ENCODE measurements at regions not wholly inside any gene's neighbourhood (a gene's known extent, or its start where the extent isn't known, plus 50 kb on each side); places are given as distances from the start of the nearest gene placed in this dataset.
A peak's percentile ranks its signal among the peaks of the same experiment; 100 is the strongest.
"Not testable (repeated sequence)": the region's sequence is repeated elsewhere in the genome, so short reads cannot be mapped to it uniquely, and the experiment has no call there.

- no peak for DNase-seq
These were observed 1251.7 kb upstream of the RAG2 start for GRCh38 chr11:37849706-37850105.

DNA sequence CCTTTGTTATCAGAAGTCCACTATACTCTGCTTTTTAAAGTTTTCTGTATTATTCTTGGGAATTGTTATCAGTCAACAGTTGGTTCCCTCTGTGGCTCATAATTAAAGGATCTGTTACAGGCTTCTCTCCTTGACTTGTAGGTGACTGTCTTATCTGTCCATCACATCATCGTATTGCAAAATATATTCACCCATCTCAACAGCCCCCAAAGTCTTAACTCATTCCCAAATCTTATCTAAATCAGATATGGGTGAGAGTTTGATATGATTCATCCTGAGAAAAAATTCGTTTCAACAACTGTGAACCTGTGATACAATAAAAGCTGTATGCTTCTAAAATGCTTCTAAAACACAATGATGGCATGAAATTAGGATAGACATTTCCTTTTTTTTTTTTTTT is 1245.6 kb upstream of the RAG2 start:
- no peak for DNase-seq

DNA sequence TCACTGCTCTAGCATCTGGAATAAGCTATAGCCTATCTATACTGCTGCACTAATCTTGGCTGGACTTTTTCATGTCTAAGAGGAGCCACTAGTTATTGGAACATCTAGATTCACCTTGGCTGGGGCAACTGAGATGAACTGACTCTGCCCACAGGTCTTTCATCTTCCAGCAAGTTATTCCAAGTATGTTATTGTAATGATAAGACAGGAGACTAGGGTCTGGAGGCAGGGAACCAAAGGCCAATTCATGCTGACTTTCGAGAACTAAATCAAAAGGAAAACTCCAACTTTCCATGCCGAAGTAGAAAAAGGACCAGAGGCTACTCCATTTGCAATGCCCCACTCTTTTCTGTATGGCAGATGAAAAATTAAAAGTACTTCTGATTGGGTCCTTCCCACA is 1243.0 kb upstream of the RAG2 start:
- no peak for DNase-seq

DNA sequence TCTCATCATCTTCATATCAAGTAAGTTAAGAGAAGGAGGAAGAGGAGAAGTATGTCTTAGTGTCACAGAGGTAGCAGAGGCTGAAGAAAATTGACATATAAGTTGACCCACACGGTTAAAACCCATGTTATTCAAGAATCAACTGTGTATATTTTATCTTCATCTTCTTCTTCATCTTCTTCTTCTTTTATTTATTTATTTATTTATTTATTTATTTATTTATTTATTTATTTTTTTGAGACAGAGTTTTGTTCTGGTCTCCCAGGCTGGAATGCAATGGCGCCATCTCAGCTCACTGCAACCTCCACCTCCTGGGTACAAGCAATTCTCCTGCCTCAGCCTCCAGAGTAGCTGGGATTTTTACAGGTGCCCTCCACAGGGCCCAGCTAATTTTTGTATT is 1242.3 kb upstream of the RAG2 start:
- DNase-seq, result not testable (repeated sequence)

GRCh38 chr11:37830529-37830928 is 1232.5 kb upstream of the RAG2 start:
- no peak for DNase-seq

GRCh38 chr11:37817727-37818270 is 1219.8 kb upstream of the RAG2 start:
- no peak for DNase-seq

DNA sequence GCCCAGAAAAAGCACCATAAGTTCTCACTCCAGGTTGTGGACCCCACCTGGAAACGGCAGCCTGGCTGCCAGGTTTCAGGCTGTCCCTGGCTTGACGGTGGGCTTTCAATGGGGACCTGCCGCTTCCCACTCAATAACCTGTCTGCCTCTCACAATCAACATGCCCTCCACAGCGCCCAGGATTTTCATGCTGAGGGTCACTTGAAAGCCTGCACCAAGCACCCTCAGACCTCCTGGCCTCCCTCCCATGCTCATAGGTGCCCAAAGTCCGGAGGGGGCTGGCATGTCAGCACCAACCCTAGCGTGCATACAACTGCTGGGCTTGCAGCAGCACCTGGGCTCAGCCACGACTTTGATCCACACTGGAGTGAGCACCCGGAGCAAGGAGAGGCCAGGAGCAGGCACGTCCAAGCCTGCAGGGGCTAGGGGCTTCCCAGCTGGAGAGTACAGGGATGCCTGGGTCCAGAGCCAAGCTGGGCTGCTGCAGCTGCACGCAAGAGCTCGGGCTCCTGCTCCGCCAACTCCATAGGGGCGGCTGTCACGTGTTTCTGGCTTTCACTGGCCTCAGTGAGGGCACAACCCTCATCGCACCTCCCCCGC is 1214.3 kb upstream of the RAG2 start:
- DNase-seq, result no peak

GRCh38 chr11:37811349-37811748 is 1213.3 kb upstream of the RAG2 start:
- DNase-seq, result no peak

GRCh38 chr11:37804666-37805065 is 1206.6 kb upstream of the RAG2 start:
- DNase-seq, result no peak

DNA sequence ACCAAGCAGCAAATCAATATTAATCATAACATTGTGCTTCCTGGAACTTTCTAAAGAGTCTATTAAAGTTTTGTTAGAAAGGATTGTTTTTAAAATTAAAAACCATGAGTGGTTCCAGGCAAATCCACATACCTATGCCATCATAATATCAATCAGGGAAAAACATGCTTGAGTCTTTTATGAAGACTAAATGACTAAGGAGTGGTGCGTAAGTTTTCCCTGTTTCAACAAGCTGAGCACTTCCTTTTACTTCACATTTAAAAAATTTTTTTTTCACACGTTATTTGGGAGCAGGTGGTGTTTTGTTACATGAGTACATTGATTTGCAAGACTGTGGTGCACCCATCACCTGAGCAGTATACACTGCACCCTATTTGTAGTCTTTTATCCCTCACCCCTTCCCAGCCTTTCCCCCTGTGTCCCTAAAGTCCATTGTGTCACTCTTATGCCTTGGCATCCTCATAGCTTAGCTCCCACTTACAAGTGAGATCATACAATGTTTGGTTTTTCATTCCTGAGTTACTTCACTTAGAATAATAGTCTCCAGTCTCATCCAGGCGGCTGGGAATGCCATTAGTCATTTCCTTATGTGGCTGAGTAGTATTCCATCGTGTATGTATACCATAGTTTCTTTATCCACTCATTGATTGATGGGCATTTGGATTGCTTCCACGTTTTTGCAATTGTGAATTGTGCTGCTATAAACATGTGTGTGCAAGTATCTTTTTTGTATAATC is 1190.3 kb upstream of the RAG2 start:
- no peak for DNase-seq

- DNase-seq, result no peak
These were observed 1188.2 kb upstream of the RAG2 start for GRCh38 chr11:37786214-37786755.

DNA sequence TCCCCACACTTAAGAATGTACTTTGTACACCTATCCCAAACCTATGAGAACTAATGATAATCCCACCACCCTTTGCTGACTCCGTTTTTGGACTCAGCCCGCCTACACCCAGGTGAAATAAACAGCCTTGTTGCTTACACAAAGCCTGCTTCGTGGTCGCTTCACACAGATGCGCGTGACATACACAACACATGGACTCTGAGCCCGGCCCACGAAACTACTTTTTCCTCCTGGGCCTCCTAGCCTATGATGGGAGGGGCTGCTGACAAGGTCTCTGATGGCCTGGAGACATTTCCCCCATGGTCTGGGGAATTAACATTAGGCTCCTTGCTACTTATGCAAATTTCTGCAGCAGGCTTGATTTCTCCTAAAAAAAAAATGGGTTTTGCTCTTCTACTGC is 1176.4 kb upstream of the RAG2 start:
- DNase-seq, result no peak

GRCh38 chr11:37770145-37770544 is 1172.1 kb upstream of the RAG2 start:
- no peak for DNase-seq

DNA sequence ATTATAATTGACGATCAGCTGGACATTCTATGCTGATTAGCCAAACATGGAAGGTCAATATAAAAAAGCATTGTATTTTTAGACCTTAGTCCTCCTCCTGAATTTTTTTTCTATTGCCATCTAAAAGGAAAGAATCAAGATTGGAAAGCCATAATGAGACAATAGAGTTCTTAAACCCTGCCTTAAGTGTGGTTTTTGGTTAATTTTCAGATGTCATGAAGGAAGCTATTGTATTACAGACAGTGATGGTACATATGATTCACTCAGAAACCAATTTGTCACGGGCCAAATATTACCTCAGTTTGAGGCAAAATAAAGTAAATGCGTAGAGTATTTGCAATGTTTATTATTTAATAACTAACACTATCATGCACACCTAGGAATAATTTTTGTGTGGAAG is 1164.0 kb upstream of the RAG2 start:
- DNase-seq, result no peak

GRCh38 chr11:37755521-37755920 is 1157.5 kb upstream of the RAG2 start:
- DNase-seq, result no peak

DNA sequence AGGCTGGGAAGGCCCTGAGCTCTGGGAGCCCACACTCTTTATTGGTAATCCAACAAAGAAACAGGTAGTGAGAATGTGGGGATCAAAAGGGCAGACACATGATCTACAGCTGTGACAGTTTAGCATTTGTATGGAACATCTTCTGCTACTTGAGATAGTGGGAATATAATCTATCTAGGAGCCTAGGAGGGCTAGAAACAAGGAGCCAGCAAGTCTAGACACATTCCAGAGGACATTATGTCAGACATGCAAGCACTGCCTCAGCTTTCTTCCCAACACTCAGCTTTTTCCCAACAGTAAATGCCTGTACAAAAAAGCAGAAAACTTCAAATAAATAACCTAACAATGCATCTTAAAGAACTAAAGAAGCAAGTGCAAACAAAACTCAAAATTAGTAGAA is 1150.6 kb upstream of the RAG2 start:
- DNase-seq, result no peak

DNA sequence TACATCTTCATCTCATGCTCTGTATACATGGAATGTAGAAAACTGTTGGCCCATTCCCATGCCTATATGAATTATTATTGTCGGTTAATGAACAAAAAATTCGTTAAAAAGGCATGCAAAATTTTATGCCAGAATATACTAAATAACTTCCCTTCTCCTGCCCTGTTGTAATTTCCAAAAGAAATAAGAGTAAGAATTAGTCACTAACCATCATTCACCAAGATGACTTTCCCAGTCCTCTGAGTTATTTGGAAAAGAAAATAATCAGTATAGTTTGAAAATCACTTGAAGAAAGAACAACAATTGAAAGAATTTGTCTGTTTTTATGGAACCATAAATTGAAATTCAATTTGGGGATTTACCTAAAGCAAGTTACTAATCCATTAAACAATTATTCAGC is 1149.1 kb upstream of the RAG2 start:
- no peak for DNase-seq

DNA sequence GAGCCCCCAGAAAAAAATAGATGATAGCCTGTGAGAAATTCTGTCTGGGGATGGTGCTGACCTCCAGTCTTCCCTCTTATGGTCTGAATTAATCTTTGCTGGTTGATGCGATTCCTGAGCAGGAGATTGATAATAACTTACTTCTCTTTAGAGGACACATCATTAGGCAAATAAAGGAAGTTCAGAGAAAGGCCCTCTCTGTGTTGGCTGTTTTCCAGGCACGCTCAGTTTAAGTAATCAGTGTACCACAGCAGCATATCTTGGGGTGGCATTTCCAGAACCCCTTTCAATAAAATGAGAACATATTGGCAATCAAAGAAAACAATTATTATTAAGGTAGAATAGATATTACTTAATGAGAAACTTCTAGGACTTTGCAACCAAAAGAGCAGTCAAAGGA is 1129.3 kb upstream of the RAG2 start:
- DNase-seq, result no peak

- no peak for DNase-seq
These were observed 1126.3 kb upstream of the RAG2 start for GRCh38 chr11:37724315-37724714.

- no peak for DNase-seq
These were observed 1123.4 kb upstream of the RAG2 start for GRCh38 chr11:37721485-37721884.

- DNase-seq, result no peak
These were observed 1120.5 kb upstream of the RAG2 start for GRCh38 chr11:37718431-37718999.

DNA sequence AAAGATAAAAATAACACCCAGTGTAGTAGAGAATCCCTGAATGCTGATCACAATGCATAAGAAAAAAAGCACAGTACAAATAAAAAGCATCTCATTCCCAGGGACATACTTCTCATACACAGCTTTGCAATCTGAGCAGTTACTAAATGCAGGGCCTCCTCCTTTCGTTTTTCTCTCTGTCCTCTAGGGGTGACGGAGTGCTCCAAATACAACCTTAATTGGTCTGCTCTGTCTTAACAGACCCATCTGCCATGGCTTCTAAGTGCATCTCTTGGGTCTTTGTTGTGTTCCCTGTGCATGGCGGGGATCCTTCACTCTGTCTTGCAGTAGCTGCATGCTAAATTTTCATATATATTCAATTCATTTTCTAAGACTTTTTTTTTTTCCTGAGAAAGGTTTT is 1114.2 kb upstream of the RAG2 start:
- peak; percentile 6 for DNase-seq

DNA sequence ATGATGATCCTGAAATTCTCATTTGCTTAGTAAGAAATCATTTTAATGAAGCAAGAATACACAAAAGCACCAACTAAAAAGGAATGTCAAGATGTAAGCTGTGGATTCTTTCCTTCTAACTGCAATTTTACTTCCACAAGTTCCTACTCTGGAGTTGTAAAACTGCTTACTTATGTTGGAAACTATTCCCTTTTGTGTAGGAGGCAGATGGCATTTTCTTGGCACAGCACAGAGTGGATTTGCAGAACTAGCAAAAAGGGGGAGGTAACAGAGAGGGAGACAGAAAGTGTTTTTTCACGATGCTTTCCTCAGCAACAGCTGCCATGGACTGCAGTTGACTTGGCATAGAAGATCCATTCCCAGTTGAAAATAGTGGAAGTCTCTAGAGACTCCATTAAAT is 1112.0 kb upstream of the RAG2 start:
- DNase-seq, result no peak

- DNase-seq, result no peak
These were observed 1106.8 kb upstream of the RAG2 start for GRCh38 chr11:37704791-37705190.
